HEK293 (cell line): ENCODE measurements at regions not wholly inside any gene's neighbourhood (a gene's known extent, or its start where the extent isn't known, plus 50 kb on each side); places are given as distances from the start of the nearest gene placed in this dataset.

Experiments used
- YY1 ChIP-seq: fragments of 450-650 bp; formaldehyde crosslinking; IDR thresholded peaks from 2 replicates; pipeline ENCODE4 v1.5.1; 2018; ENCODE audit warnings: missing biosample characterization, missing genetic modification characterization
- ZBTB7A ChIP-seq: fragments of 450-650 bp; formaldehyde crosslinking; IDR thresholded peaks from 2 replicates; pipeline ENCODE4 v1.5.1; 2016; ENCODE audit warnings: low read depth, missing biosample characterization, missing genetic modification characterization
- ZNF121 ChIP-seq: fragments of 450-650 bp; formaldehyde crosslinking; IDR thresholded peaks from 2 replicates; pipeline ENCODE4 v1.5.1; 2016; ENCODE audit warnings: missing biosample characterization, missing genetic modification characterization
- ZNF184 ChIP-seq: fragments of 450-650 bp; IDR thresholded peaks from 2 replicates; pipeline ENCODE4 v1.5.1; 2018; ENCODE audit warnings: missing biosample characterization, mild to moderate bottlenecking, missing genetic modification characterization
- ZNF311 ChIP-seq: fragments of 450-650 bp; formaldehyde crosslinking; IDR thresholded peaks from 2 replicates; pipeline ENCODE4 v1.5.1; 2017; ENCODE audit warnings: missing biosample characterization, missing genetic modification characterization, borderline replicate concordance
- TF ChIP-seq, protein P1 (sequence below): fragments of 450-650 bp; formaldehyde crosslinking; IDR thresholded peaks from 2 replicates; pipeline ENCODE4 v1.5.1; 2016; ENCODE audit warnings: missing biosample characterization, missing genetic modification characterization
- TF ChIP-seq, protein P2 (sequence below): fragments of 450-650 bp; formaldehyde crosslinking; IDR thresholded peaks from 2 replicates; pipeline ENCODE4 v1.5.1; 2017; ENCODE audit warnings: missing biosample characterization, missing genetic modification characterization

DNA sequence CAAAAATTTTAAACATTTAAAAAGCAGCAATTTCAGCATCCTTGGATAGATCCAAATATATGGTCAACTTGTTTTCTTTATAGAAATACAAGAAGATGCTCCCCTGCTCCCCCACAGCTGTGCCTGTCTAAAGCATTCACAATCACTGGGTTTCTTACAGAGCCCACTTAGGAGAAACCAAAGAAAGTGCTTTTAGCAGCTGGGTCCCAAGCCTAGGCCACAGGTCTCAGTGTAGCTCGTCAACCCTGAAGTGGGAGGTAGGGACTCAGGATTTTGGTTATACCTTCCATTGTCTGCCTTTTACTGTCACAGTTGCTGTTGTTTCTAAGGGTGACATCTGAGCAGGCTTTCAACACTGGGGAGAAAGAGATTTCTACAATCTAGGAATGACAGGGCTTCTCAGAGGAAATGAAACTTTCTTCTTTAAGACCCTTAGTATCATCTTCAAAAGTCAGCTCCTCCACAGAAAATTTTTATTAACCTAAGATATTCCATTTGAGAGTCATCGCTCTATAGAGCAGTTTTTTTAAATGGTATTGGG lies 199.3 kb upstream of the CMC1 start:
- TF ChIP-seq YY1 (no peak), ZNF311 (no peak), ZBTB7A (tag by site-specific recombination) (no peak), ZNF184 (tag by site-specific recombination) (no peak), ZNF121 (tag by site-specific recombination) (no peak)
- TF ChIP-seq, protein P1, sequence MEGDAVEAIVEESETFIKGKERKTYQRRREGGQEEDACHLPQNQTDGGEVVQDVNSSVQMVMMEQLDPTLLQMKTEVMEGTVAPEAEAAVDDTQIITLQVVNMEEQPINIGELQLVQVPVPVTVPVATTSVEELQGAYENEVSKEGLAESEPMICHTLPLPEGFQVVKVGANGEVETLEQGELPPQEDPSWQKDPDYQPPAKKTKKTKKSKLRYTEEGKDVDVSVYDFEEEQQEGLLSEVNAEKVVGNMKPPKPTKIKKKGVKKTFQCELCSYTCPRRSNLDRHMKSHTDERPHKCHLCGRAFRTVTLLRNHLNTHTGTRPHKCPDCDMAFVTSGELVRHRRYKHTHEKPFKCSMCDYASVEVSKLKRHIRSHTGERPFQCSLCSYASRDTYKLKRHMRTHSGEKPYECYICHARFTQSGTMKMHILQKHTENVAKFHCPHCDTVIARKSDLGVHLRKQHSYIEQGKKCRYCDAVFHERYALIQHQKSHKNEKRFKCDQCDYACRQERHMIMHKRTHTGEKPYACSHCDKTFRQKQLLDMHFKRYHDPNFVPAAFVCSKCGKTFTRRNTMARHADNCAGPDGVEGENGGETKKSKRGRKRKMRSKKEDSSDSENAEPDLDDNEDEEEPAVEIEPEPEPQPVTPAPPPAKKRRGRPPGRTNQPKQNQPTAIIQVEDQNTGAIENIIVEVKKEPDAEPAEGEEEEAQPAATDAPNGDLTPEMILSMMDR (tag by site-specific recombination) = no peak
- TF ChIP-seq, protein P2, sequence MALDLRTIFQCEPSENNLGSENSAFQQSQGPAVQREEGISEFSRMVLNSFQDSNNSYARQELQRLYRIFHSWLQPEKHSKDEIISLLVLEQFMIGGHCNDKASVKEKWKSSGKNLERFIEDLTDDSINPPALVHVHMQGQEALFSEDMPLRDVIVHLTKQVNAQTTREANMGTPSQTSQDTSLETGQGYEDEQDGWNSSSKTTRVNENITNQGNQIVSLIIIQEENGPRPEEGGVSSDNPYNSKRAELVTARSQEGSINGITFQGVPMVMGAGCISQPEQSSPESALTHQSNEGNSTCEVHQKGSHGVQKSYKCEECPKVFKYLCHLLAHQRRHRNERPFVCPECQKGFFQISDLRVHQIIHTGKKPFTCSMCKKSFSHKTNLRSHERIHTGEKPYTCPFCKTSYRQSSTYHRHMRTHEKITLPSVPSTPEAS (tag by site-specific recombination) = no peak
